H9 (cell line): ENCODE measurements at regions not wholly inside any gene's neighbourhood (a gene's known extent, or its start where the extent isn't known, plus 50 kb on each side); places are given as distances from the start of the nearest gene placed in this dataset.

Source experiments
- DNase-seq: peaks from one replicate; pipeline ENCODE4 v3.0.0-alpha.2; 2017
- H2AFZ ChIP-seq: one replicate; pipeline ENCODE4 v1.6.1; 2013; ENCODE audit warnings: mild to moderate bottlenecking, low read length, control low read depth, moderate library complexity
- H2AK5ac ChIP-seq: 2 replicates; pipeline ENCODE4 v1.6.1; 2013; ENCODE audit warnings: low read length, control low read depth, mixed read lengths; ENCODE audit not compliant: insufficient read length
- H2BK120ac ChIP-seq: one replicate; pipeline ENCODE4 v1.6.1; 2013; ENCODE audit warnings: low read depth, mild to moderate bottlenecking, low read length, control low read depth, inconsistent platforms; ENCODE audit not compliant: poor library complexity, severe bottlenecking
- H2BK12ac ChIP-seq: 2 replicates; pipeline ENCODE4 v1.6.1; 2013; ENCODE audit warnings: low read length, control low read depth, mixed read lengths, low read depth; ENCODE audit not compliant: insufficient read length
- H2BK15ac ChIP-seq: 2 replicates; pipeline ENCODE4 v1.6.1; 2013; ENCODE audit warnings: low read depth, low read length, control low read depth
- H2BK20ac ChIP-seq: one replicate; pipeline ENCODE4 v1.6.1; 2013; ENCODE audit warnings: low read depth, mild to moderate bottlenecking, low read length, control low read depth, inconsistent platforms; ENCODE audit not compliant: poor library complexity, severe bottlenecking
- H2BK5ac ChIP-seq: 2 replicates; pipeline ENCODE4 v1.6.1; 2013; ENCODE audit warnings: low read length, control low read depth, mixed read lengths; ENCODE audit not compliant: insufficient read length
- H3K14ac ChIP-seq: 2 replicates; pipeline ENCODE4 v1.6.1; 2013; ENCODE audit warnings: low read length, control low read depth; ENCODE audit not compliant: insufficient read depth
- H3K18ac ChIP-seq: 2 replicates; pipeline ENCODE4 v1.6.1; 2013; ENCODE audit warnings: low read depth, mild to moderate bottlenecking, mixed read lengths, low read length, control low read depth; ENCODE audit not compliant: insufficient read length
- H3K23ac ChIP-seq: 2 replicates; pipeline ENCODE4 v1.6.1; 2013; ENCODE audit warnings: low read length, control low read depth, mixed read lengths, low read depth; ENCODE audit not compliant: insufficient read length
- H3K23me2 ChIP-seq: 2 replicates; pipeline ENCODE4 v1.6.1; 2013; ENCODE audit warnings: low read depth, mild to moderate bottlenecking, mixed read lengths, low read length, control low read depth; ENCODE audit not compliant: insufficient read length, poor library complexity, severe bottlenecking
- H3K27ac ChIP-seq: 2 replicates; pipeline ENCODE4 v1.5.1; 2013; ENCODE audit warnings: low read length, control low read depth, mixed read lengths, low read depth; ENCODE audit not compliant: insufficient read length
- H3K27me3 ChIP-seq: 2 replicates; pipeline ENCODE4 v1.6.1; 2013; ENCODE audit warnings: low read length, control low read depth, inconsistent platforms; ENCODE audit not compliant: insufficient read depth
- H3K4ac ChIP-seq: 2 replicates; pipeline ENCODE4 v1.6.1; 2013; ENCODE audit warnings: low read depth, mild to moderate bottlenecking, control low read depth, inconsistent platforms, low read length, moderate library complexity
- H3K4me1 ChIP-seq: 2 replicates; pipeline ENCODE4 v1.6.1; 2013; ENCODE audit warnings: low read length, control low read depth, inconsistent platforms; ENCODE audit not compliant: insufficient read depth
- H3K4me2 ChIP-seq: 2 replicates; pipeline ENCODE4 v1.6.1; 2013; ENCODE audit warnings: low read length, control low read depth, mixed read lengths; ENCODE audit not compliant: insufficient read length, insufficient read depth
- H3K56ac ChIP-seq: 2 replicates; pipeline ENCODE4 v1.6.1; 2013; ENCODE audit warnings: low read depth, mild to moderate bottlenecking, mixed read lengths, low read length, control low read depth; ENCODE audit not compliant: insufficient read length
- H3K79me1 ChIP-seq: 2 replicates; pipeline ENCODE4 v1.6.1; 2013; ENCODE audit warnings: low read depth, mild to moderate bottlenecking, moderate library complexity, low read length, control low read depth, inconsistent platforms; ENCODE audit not compliant: insufficient read depth, poor library complexity, severe bottlenecking
- H3K79me2 ChIP-seq: 2 replicates; pipeline ENCODE4 v1.6.1; 2013; ENCODE audit warnings: low read length, control low read depth, inconsistent platforms; ENCODE audit not compliant: insufficient read depth
- H3K9ac ChIP-seq: 2 replicates; pipeline ENCODE4 v1.6.1; 2013; ENCODE audit warnings: low read length, control low read depth, mixed read lengths; ENCODE audit not compliant: insufficient read length; ENCODE audit errors: extremely low read depth
- H3K9me3 ChIP-seq: one replicate; pipeline ENCODE4 v1.6.1; 2013; ENCODE audit warnings: low read depth, low read length, inconsistent platforms; ENCODE audit not compliant: control insufficient read depth
- H3T11ph ChIP-seq: one replicate; pipeline ENCODE4 v1.6.1; 2013; ENCODE audit warnings: mild to moderate bottlenecking, low read length, control low read depth, inconsistent platforms
- H4K20me1 ChIP-seq: one replicate; pipeline ENCODE4 v1.6.1; 2013; ENCODE audit not compliant: control insufficient read depth, insufficient read length, insufficient read depth
- H4K5ac ChIP-seq: 2 replicates; pipeline ENCODE4 v1.6.1; 2013; ENCODE audit warnings: low read depth, mild to moderate bottlenecking, mixed read lengths, low read length, control low read depth; ENCODE audit not compliant: insufficient read length
- H4K8ac ChIP-seq: replicated peaks from 2 replicates; pipeline ENCODE4 v1.6.1; 2013; ENCODE audit warnings: low read length, control low read depth, mixed read lengths, low read depth; ENCODE audit not compliant: insufficient read length
- H4K91ac ChIP-seq: 2 replicates; pipeline ENCODE4 v1.6.1; 2013; ENCODE audit warnings: low read depth, mild to moderate bottlenecking, moderate library complexity, mixed read lengths, low read length, control low read depth; ENCODE audit not compliant: insufficient read length
- H3K27ac Mint-ChIP-seq, 3 experiments: 2 replicates in 2 of 3; 3 replicates in 1 of 3; pipeline ENCODE4 v1.8.0; 2020 to 2021; ENCODE audit warnings: mixed read lengths in 3 of 3, mild to moderate bottlenecking in 1 of 3, moderate library complexity in 1 of 3
- H3K27me3 Mint-ChIP-seq: 2 replicates; pipeline ENCODE4 v1.8.0; 2021; ENCODE audit warnings: low read depth, mild to moderate bottlenecking, moderate library complexity, mixed read lengths
- H3K36me3 Mint-ChIP-seq, 3 experiments: 2 replicates in 2 of 3; 3 replicates in 1 of 3; pipeline ENCODE4 v1.8.0; 2020 to 2021; ENCODE audit warnings: low read depth in 3 of 3, mixed read lengths in 3 of 3; ENCODE audit not compliant: insufficient read depth in 1 of 3
- H3K4me1 Mint-ChIP-seq, 2 experiments: 2 replicates each; pipeline ENCODE4 v1.8.0; 2020; ENCODE audit warnings: mixed read lengths in 2 of 2
- H3K4me3 Mint-ChIP-seq, 2 experiments: 2 replicates in 1 of 2; 3 replicates in 1 of 2; pipeline ENCODE4 v1.8.0; 2020 to 2021; ENCODE audit warnings: mild to moderate bottlenecking in 2 of 2, mixed read lengths in 2 of 2, moderate library complexity in 1 of 2
- H3K9me3 Mint-ChIP-seq, 2 experiments: 2 replicates in 1 of 2; 3 replicates in 1 of 2; pipeline ENCODE4 v1.8.0; 2020; ENCODE audit warnings: mild to moderate bottlenecking in 2 of 2, mixed read lengths in 2 of 2, moderate library complexity in 1 of 2
- WGBS: extraction: QIAGEN DNeasy Blood & Tissue Kit; methylation state at CpG from one replicate; pipeline ENCODE4 v1.1.7; 2013; ENCODE audit warnings: missing lambda C conversion rate, low lambda C conversion rate, mixed read lengths; ENCODE audit not compliant: insufficient read length; ENCODE audit errors: extremely low coverage; 5-methylcytosine and 5-hydroxymethylcytosine counted together
- TF ChIP-seq, protein P1 (sequence below): fragments of 200-600 bp; sonication (generic); conservative IDR thresholded peaks from 3 replicates; pipeline ENCODE4 v1.8.0; 2021; ENCODE audit warnings: antibody characterized with exemption, mild to moderate bottlenecking

DNA sequence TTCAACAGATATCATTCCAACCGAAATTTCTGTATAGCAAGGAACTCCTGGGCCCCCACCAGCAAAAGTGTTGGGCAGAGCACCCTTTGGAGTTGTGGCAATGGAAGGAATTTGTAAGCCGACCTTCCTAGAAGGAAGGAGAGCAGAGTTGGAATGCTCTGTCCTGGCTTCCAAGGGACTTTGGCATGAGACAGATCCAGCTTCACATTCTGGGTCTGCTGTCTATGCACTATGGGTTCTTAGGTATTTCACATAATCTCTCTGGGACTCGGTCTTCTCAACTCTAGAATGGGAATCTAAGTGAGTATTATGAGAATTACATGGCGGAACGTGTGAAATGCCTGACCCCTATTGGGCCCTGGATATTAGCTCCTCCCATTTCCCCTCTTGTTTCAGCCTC is 63.2 kb upstream of the MARCHF10 start:
- no peak overlapping the region for H3K27ac Mint-ChIP-seq
- H3K4me1 Mint-ChIP-seq = peaks cover 15 to 17% of the 10 kb centered on the region in 2 experiments
- no peak for DNase-seq

More for the DNA sequence above, 63.2 kb upstream of the MARCHF10 start:
- WGBS = no CpG with 5 or more reads among the region's 5 CpGs
- H3K9ac ChIP-seq = no peak overlapping the region
- no peak overlapping the region for H3K4me3 Mint-ChIP-seq
- no peak overlapping the region for H2BK12ac ChIP-seq
- H3K18ac ChIP-seq = peak overlapping the region; percentile 41
- H3K4ac ChIP-seq = no peak overlapping the region
- TF ChIP-seq, protein P1, sequence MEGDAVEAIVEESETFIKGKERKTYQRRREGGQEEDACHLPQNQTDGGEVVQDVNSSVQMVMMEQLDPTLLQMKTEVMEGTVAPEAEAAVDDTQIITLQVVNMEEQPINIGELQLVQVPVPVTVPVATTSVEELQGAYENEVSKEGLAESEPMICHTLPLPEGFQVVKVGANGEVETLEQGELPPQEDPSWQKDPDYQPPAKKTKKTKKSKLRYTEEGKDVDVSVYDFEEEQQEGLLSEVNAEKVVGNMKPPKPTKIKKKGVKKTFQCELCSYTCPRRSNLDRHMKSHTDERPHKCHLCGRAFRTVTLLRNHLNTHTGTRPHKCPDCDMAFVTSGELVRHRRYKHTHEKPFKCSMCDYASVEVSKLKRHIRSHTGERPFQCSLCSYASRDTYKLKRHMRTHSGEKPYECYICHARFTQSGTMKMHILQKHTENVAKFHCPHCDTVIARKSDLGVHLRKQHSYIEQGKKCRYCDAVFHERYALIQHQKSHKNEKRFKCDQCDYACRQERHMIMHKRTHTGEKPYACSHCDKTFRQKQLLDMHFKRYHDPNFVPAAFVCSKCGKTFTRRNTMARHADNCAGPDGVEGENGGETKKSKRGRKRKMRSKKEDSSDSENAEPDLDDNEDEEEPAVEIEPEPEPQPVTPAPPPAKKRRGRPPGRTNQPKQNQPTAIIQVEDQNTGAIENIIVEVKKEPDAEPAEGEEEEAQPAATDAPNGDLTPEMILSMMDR = no peak
- peaks cover 2% of the 10 kb centered on the region; the same call in 1 of the 2 replicates for H3K27me3 Mint-ChIP-seq
- H3K9me3 ChIP-seq = no peaks in the 10 kb centered on the region
- H2BK120ac ChIP-seq = peak overlapping the region; percentile 0
- H3K56ac ChIP-seq = no peak overlapping the region
- peak overlapping the region; percentile 39 for H3T11ph ChIP-seq
- no peak overlapping the region for H3K23ac ChIP-seq
- H3K9me3 Mint-ChIP-seq = no peaks in the 10 kb centered on the region
- no peak overlapping the region for H3K27ac ChIP-seq
- H2AFZ ChIP-seq = no peak overlapping the region
- H4K8ac ChIP-seq = no peak overlapping the region
- H3K36me3 Mint-ChIP-seq = no peaks in the 10 kb centered on the region
- H2BK20ac ChIP-seq = peak overlapping the region; percentile 94
- no peaks in the 10 kb centered on the region for H3K79me2 ChIP-seq
- H2BK15ac ChIP-seq = no peak overlapping the region
- no peak overlapping the region for H3K4me2 ChIP-seq
- no peaks in the 10 kb centered on the region for H3K23me2 ChIP-seq
- H3K79me1 ChIP-seq = no peaks in the 10 kb centered on the region
- H3K14ac ChIP-seq = 0 out of 2 replicates have a peak overlapping the region, but pooled peaks have one; percentile 39
- no peak overlapping the region for H2BK5ac ChIP-seq
- H3K4me1 ChIP-seq = 0 out of 2 replicates have a peak, but pooled peaks cover 3% of the 10 kb centered on the region
- H2AK5ac ChIP-seq = no peak overlapping the region
- H4K5ac ChIP-seq = no peak overlapping the region
- H4K91ac ChIP-seq = no peak overlapping the region
- H4K20me1 ChIP-seq = no peaks in the 10 kb centered on the region
- H3K27me3 ChIP-seq = no peaks in the 10 kb centered on the region
